ENCODE measurements at regions not wholly inside any gene's neighbourhood (a gene's known extent, or its start where the extent isn't known, plus 50 kb on each side); places are given as distances from the start of the nearest gene placed in this dataset.

DNA sequence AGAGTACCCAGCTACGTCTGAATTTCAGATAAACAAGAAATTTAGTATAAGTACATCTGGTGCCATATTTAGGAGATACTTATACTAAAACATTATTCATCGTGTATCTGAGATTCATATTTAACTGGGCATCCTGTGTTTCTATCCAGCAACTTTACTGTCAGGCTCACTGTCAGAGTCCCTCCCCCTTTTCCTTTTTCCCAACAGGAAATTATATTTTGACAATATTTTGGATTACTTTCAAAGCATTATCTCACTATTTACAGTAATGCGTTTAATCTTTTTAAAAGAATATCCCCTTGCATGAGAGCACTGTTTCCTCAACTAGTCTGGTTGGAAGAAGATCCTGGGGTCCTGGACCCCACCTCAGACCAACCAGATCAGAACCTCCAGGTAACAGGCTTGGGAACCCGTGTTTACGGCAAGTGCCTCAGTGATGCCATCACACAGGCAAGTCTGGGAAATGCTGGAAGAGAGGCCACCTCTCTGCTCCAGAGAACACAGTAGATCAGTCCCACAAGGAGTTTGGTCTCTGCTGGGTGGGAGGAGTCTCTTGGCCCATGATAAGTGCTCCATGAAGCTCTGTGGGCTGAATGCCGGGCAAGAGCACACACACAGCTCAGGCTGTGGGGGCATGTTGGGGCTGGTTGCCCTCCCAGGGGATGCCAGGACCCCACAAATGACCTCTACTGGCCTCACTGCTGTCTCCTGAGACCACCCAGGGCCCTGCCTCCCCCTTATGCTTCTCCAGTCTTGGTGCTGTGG, 84.2 kb upstream of the UXS1 start:
- TF ChIP-seq EZH2 (IDR thresholded peaks at IDR 0.05; ENCODE audit: low read length, unreplicated experiment) (no peak), EZH2phosphoT487 (IDR thresholded peaks at IDR 0.05; ENCODE audit: borderline replicate concordance, low read length) (no peak)
- TF ChIP-seq, protein P1, sequence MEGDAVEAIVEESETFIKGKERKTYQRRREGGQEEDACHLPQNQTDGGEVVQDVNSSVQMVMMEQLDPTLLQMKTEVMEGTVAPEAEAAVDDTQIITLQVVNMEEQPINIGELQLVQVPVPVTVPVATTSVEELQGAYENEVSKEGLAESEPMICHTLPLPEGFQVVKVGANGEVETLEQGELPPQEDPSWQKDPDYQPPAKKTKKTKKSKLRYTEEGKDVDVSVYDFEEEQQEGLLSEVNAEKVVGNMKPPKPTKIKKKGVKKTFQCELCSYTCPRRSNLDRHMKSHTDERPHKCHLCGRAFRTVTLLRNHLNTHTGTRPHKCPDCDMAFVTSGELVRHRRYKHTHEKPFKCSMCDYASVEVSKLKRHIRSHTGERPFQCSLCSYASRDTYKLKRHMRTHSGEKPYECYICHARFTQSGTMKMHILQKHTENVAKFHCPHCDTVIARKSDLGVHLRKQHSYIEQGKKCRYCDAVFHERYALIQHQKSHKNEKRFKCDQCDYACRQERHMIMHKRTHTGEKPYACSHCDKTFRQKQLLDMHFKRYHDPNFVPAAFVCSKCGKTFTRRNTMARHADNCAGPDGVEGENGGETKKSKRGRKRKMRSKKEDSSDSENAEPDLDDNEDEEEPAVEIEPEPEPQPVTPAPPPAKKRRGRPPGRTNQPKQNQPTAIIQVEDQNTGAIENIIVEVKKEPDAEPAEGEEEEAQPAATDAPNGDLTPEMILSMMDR (conservative IDR thresholded peaks at IDR 0.05; ENCODE audit: low read depth, low read length), result no peak
